Loucy (cell line): ENCODE measurements at regions not wholly inside any gene's neighbourhood (a gene's known extent, or its start where the extent isn't known, plus 50 kb on each side); places are given as distances from the start of the nearest gene placed in this dataset.

Experiments
- H2AFZ ChIP-seq: fragments of 200-600 bp; sonication (generic); 2 replicates; pipeline ENCODE4 v1.6.0; 2016; ENCODE audit warnings: antibody characterized with exemption, mild to moderate bottlenecking, low read length, moderate library complexity
- H3F3A ChIP-seq: fragments of 200-600 bp; 2 replicates; pipeline ENCODE4 v1.6.0; 2016; ENCODE audit warnings: antibody characterized with exemption, low read depth, mild to moderate bottlenecking
- H3K27me3 ChIP-seq: fragments of 200-600 bp; sonication (generic); 2 replicates; pipeline ENCODE4 v1.6.1; 2014; ENCODE audit warnings: low read length, mild to moderate bottlenecking; ENCODE audit not compliant: insufficient read depth, poor library complexity, severe bottlenecking
- H3K36me3 ChIP-seq: fragments of 200-600 bp; sonication (generic); 2 replicates; pipeline ENCODE4 v1.6.1; 2016; ENCODE audit warnings: low read length; ENCODE audit not compliant: insufficient read depth
- H3K4me1 ChIP-seq: fragments of 200-600 bp; sonication (generic); 2 replicates; pipeline ENCODE4 v1.5.1; 2014; ENCODE audit warnings: low read length, mild to moderate bottlenecking; ENCODE audit not compliant: insufficient read depth, poor library complexity, severe bottlenecking
- H3K4me2 ChIP-seq: fragments of 200-600 bp; sonication (generic); 2 replicates; pipeline ENCODE4 v1.6.0; 2014; ENCODE audit warnings: antibody characterized with exemption, low read length, low read depth, mild to moderate bottlenecking; ENCODE audit not compliant: poor library complexity, severe bottlenecking
- H3K4me3 ChIP-seq: fragments of 200-600 bp; sonication (generic); 2 replicates; pipeline ENCODE4 v1.5.1; 2014; ENCODE audit warnings: low read length, mild to moderate bottlenecking, mixed read lengths; ENCODE audit not compliant: poor library complexity, severe bottlenecking
- H3K79me2 ChIP-seq: fragments of 200-600 bp; sonication (generic); 2 replicates; pipeline ENCODE4 v1.6.1; 2014; ENCODE audit warnings: low read length; ENCODE audit not compliant: insufficient read depth
- H3K9ac ChIP-seq: fragments of 200-600 bp; sonication (generic); 2 replicates; pipeline ENCODE4 v1.6.0; 2014; ENCODE audit warnings: mild to moderate bottlenecking, low read depth, low read length, moderate library complexity; ENCODE audit not compliant: poor library complexity, severe bottlenecking
- H3K9me2 ChIP-seq: fragments of 200-600 bp; sonication (generic); replicated peaks from 2 replicates; pipeline ENCODE4 v1.6.1; 2016; ENCODE audit warnings: low read depth, low read length, mixed read lengths
- H3K9me3 ChIP-seq: fragments of 200-600 bp; sonication (generic); 2 replicates; pipeline ENCODE4 v1.6.1; 2014; ENCODE audit warnings: mild to moderate bottlenecking, antibody characterized with exemption, low read length, low read depth; ENCODE audit not compliant: insufficient read depth
- H4K20me1 ChIP-seq: fragments of 200-600 bp; sonication (generic); 2 replicates; pipeline ENCODE4 v1.6.0; 2014; ENCODE audit warnings: antibody characterized with exemption, low read length, mild to moderate bottlenecking; ENCODE audit not compliant: insufficient read depth, poor library complexity, severe bottlenecking
- EZH2phosphoT487 ChIP-seq: fragments of 200-600 bp; IDR thresholded peaks from 2 replicates; pipeline ENCODE4 v1.6.1; 2018; ENCODE audit warnings: antibody characterized with exemption, mild to moderate bottlenecking, moderate library complexity, borderline replicate concordance
- TF ChIP-seq, protein P1 (sequence below): fragments of 200-600 bp; sonication (generic); conservative IDR thresholded peaks from 2 replicates; pipeline ENCODE4 v1.5.1; 2014; ENCODE audit warnings: mild to moderate bottlenecking, antibody characterized with exemption, low read length

GRCh38 chr4:38606587-38606905, 57.5 kb upstream of the KLF3 start:
- H4K20me1 ChIP-seq, result no peaks in the 10 kb centered on the region
- no peaks in the 10 kb centered on the region for H3K36me3 ChIP-seq
- no peaks in the 10 kb centered on the region for H3K79me2 ChIP-seq
- H3K4me2 ChIP-seq, result no peak overlapping the region
- no peak overlapping the region for H3K4me3 ChIP-seq
- no peaks in the 10 kb centered on the region for H3K27me3 ChIP-seq
- no peak for TF ChIP-seq EZH2phosphoT487
- TF ChIP-seq, protein P1, sequence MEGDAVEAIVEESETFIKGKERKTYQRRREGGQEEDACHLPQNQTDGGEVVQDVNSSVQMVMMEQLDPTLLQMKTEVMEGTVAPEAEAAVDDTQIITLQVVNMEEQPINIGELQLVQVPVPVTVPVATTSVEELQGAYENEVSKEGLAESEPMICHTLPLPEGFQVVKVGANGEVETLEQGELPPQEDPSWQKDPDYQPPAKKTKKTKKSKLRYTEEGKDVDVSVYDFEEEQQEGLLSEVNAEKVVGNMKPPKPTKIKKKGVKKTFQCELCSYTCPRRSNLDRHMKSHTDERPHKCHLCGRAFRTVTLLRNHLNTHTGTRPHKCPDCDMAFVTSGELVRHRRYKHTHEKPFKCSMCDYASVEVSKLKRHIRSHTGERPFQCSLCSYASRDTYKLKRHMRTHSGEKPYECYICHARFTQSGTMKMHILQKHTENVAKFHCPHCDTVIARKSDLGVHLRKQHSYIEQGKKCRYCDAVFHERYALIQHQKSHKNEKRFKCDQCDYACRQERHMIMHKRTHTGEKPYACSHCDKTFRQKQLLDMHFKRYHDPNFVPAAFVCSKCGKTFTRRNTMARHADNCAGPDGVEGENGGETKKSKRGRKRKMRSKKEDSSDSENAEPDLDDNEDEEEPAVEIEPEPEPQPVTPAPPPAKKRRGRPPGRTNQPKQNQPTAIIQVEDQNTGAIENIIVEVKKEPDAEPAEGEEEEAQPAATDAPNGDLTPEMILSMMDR, result no peak
- H3K9me2 ChIP-seq, result no peaks in the 10 kb centered on the region
- no peaks in the 10 kb centered on the region for H3K4me1 ChIP-seq
- no peak overlapping the region for H2AFZ ChIP-seq
- H3K9ac ChIP-seq, result no peak overlapping the region
- H3F3A ChIP-seq, result no peaks in the 10 kb centered on the region
- no peaks in the 10 kb centered on the region for H3K9me3 ChIP-seq

DNA sequence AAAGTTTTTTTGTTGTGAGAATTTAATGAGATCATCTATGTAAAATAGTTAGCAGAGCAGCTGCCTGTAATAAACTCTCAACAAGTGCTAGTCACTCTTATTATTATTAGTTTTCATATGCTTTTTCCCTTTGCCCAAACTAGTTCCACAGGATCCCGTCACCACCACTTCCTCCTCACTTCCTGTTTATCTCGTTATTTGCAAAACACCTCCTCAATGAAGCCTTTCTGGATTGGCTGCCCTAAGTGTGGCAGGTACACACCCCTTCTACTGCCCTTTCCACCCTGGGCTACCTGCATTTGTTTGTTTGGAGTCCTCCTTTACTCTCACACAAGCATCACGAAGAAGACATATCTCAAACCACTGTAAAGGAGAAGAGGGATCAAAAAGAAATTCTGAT, 54.4 kb upstream of the KLF3 start:
- Histone ChIP-seq H3F3A (no peaks in the 10 kb centered on the region), H3K9ac (no peak overlapping the region), H2AFZ (no peak overlapping the region), H3K4me1 (no peaks in the 10 kb centered on the region), H3K4me3 (no peak overlapping the region), H3K9me2 (no peaks in the 10 kb centered on the region), H3K36me3 (no peaks in the 10 kb centered on the region), H3K27me3 (no peaks in the 10 kb centered on the region), H3K79me2 (no peaks in the 10 kb centered on the region), H4K20me1 (no peaks in the 10 kb centered on the region), H3K4me2 (no peak overlapping the region), H3K9me3 (no peaks in the 10 kb centered on the region)
- TF ChIP-seq, protein P1, result no peak
- no peak for TF ChIP-seq EZH2phosphoT487

- Histone ChIP-seq H3K36me3 (no peaks in the 10 kb centered on the region), H3K9ac (no peak overlapping the region), H3K4me2 (no peak overlapping the region), H3K9me2 (no peaks in the 10 kb centered on the region), H3F3A (no peaks in the 10 kb centered on the region), H4K20me1 (no peaks in the 10 kb centered on the region), H3K79me2 (no peaks in the 10 kb centered on the region), H3K27me3 (no peaks in the 10 kb centered on the region), H3K4me1 (no peaks in the 10 kb centered on the region), H2AFZ (no peak overlapping the region), H3K9me3 (no peaks in the 10 kb centered on the region), H3K4me3 (no peak overlapping the region)
- TF ChIP-seq EZH2phosphoT487, result no peak
- TF ChIP-seq, protein P1, result no peak
Measured at GRCh38 chr4:38610521-38610920, 53.5 kb upstream of the KLF3 start.
